IMR-90 (cell line): ENCODE measurements at regions not wholly inside any gene's neighbourhood (a gene's known extent, or its start where the extent isn't known, plus 50 kb on each side); places are given as distances from the start of the nearest gene placed in this dataset.

Source experiments
- ATAC-seq: fragments of 200-7000 bp; cut with Tn5 transposase; 2 replicates; pipeline ENCODE4 v1.9.1; 2020; ENCODE audit warnings: low read depth, mild to moderate bottlenecking, moderate library complexity
- BruUV-seq: library from RNA; stranded (reverse); fragments of 400-500 nt; replicated peaks from 2 replicates; lab custom pipeline; 2021; lab: Mats Ljungman, UMichigan
- CTCF ChIA-PET: fragments of 300-600 bp; formaldehyde crosslinking; extraction: SDS; loops from one replicate; lab custom pipeline; 2021; ENCODE audit warnings: antibody characterized with exemption; lab: Yijun Ruan, JAX
- POLR2A ChIA-PET: fragments of 300-600 bp; sonication (Branson Sonifier 250); formaldehyde crosslinking; loops from one replicate; lab custom pipeline; 2022; ENCODE audit warnings: antibody characterized with exemption; ENCODE audit not compliant: unreplicated experiment; lab: Charles Lee
- DNase-seq: peaks from one replicate; pipeline ENCODE4 v3.0.0; 2013
- H2AFZ ChIP-seq: replicated peaks from 2 replicates; pipeline ENCODE3; 2013; ENCODE audit warnings: low read length, mild to moderate bottlenecking; ENCODE audit not compliant: poor library complexity
- H2AK5ac ChIP-seq: 2 replicates; pipeline ENCODE4 v1.6.1; 2013; ENCODE audit warnings: low read depth, low read length, inconsistent platforms
- H2AK9ac ChIP-seq: replicated peaks from 2 replicates; pipeline ENCODE3; 2013; ENCODE audit warnings: mild to moderate bottlenecking, low read depth, low read length, moderate library complexity; ENCODE audit not compliant: poor library complexity
- H2BK120ac ChIP-seq: 2 replicates; pipeline ENCODE4 v1.6.1; 2013; ENCODE audit warnings: low read depth, low read length, inconsistent platforms
- H2BK15ac ChIP-seq: 3 replicates; pipeline ENCODE4 v1.6.1; 2013; ENCODE audit warnings: low read depth, low read length, inconsistent platforms
- H2BK20ac ChIP-seq: 2 replicates; pipeline ENCODE4 v1.6.1; 2013; ENCODE audit warnings: low read depth, mild to moderate bottlenecking, inconsistent platforms, low read length, moderate library complexity
- H2BK5ac ChIP-seq: 2 replicates; pipeline ENCODE4 v1.6.1; 2013; ENCODE audit warnings: mild to moderate bottlenecking, low read depth, low read length, inconsistent platforms; ENCODE audit not compliant: poor library complexity, severe bottlenecking
- H3K14ac ChIP-seq: replicated peaks from 2 replicates; pipeline ENCODE4 v1.6.1; 2013; ENCODE audit warnings: low read depth, low read length, inconsistent platforms
- H3K18ac ChIP-seq: 2 replicates; pipeline ENCODE4 v1.6.1; 2013; ENCODE audit warnings: low read depth, low read length, control low read depth
- H3K23ac ChIP-seq: 2 replicates; pipeline ENCODE4 v1.6.1; 2013; ENCODE audit warnings: low read depth, low read length, inconsistent platforms
- H3K27ac ChIP-seq: 2 replicates; pipeline ENCODE4 v1.5.1; 2013; ENCODE audit warnings: mild to moderate bottlenecking, control low read depth, low read length; ENCODE audit not compliant: insufficient read depth
- H3K27me3 ChIP-seq: 2 replicates; pipeline ENCODE4 v1.6.1; 2013; ENCODE audit warnings: low read length; ENCODE audit not compliant: control insufficient read depth, insufficient read depth
- H3K36me3 ChIP-seq: 2 replicates; pipeline ENCODE4 v1.6.1; 2013; ENCODE audit warnings: low read length, mixed read lengths; ENCODE audit not compliant: control insufficient read depth, insufficient read depth
- H3K4ac ChIP-seq: 2 replicates; pipeline ENCODE4 v1.6.1; 2013; ENCODE audit warnings: low read depth, low read length, inconsistent platforms
- H3K4me1 ChIP-seq: 2 replicates; pipeline ENCODE4 v1.6.1; 2013; ENCODE audit warnings: low read length, mixed read lengths; ENCODE audit not compliant: control insufficient read depth, insufficient read depth
- H3K4me2 ChIP-seq: 2 replicates; pipeline ENCODE4 v1.6.1; 2013; ENCODE audit warnings: low read depth, mild to moderate bottlenecking, control low read depth, low read length, moderate library complexity
- H3K4me3 ChIP-seq: 2 replicates; pipeline ENCODE4 v1.5.1; 2013; ENCODE audit warnings: low read depth, mild to moderate bottlenecking, control low read depth, low read length, moderate library complexity; ENCODE audit not compliant: insufficient read depth
- H3K56ac ChIP-seq: 2 replicates; pipeline ENCODE4 v1.6.1; 2013; ENCODE audit warnings: low read length, inconsistent platforms; ENCODE audit not compliant: insufficient read depth; ENCODE audit errors: extremely low read depth
- H3K79me1 ChIP-seq, 2 experiments: 2 replicates each; pipeline ENCODE4 v1.6.1; 2013; ENCODE audit warnings: low read length in 2 of 2, inconsistent platforms in 1 of 2, low read depth in 1 of 2
- H3K9ac ChIP-seq: 2 replicates; pipeline ENCODE4 v1.6.1; 2013; ENCODE audit warnings: low read depth, low read length, control low read depth
- H3K9me1 ChIP-seq: 2 replicates; pipeline ENCODE4 v1.6.1; 2013; ENCODE audit warnings: low read length, inconsistent platforms; ENCODE audit not compliant: insufficient read depth
- H3K9me3 ChIP-seq: 2 replicates; pipeline ENCODE4 v1.6.1; 2013; ENCODE audit warnings: low read length; ENCODE audit not compliant: control insufficient read depth, insufficient read depth
- H4K20me1 ChIP-seq: 2 replicates; pipeline ENCODE4 v1.6.1; 2013; ENCODE audit warnings: low read length, inconsistent platforms; ENCODE audit not compliant: insufficient read depth
- H4K5ac ChIP-seq: 2 replicates; pipeline ENCODE4 v1.6.1; 2013; ENCODE audit warnings: mild to moderate bottlenecking, low read depth, low read length, control low read depth
- H4K8ac ChIP-seq, 2 experiments: 2 replicates each; pipeline ENCODE4 v1.6.1; 2013; ENCODE audit warnings: low read depth in 2 of 2, low read length in 2 of 2, control low read depth in 1 of 2, inconsistent platforms in 1 of 2
- H4K91ac ChIP-seq: 2 replicates; pipeline ENCODE4 v1.6.1; 2013; ENCODE audit warnings: low read depth, low read length, inconsistent platforms; ENCODE audit not compliant: insufficient read depth
- BHLHE40 ChIP-seq: fragments of 150-350 bp; IDR thresholded peaks from 2 replicates; pipeline ENCODE4 v1.6.1; 2016; ENCODE audit warnings: mild to moderate bottlenecking, low read depth, low read length
- CEBPB ChIP-seq: IDR thresholded peaks from 2 replicates; pipeline ENCODE4 v1.6.1; 2012; ENCODE audit warnings: low read depth, low read length, improper control_type of control experiment
- CHD1 ChIP-seq: IDR thresholded peaks from 2 replicates; pipeline ENCODE4 v1.6.1; 2012; ENCODE audit warnings: low read depth, low read length, improper control_type of control experiment
- ELK1 ChIP-seq: fragments of 150-350 bp; IDR thresholded peaks from 2 replicates; pipeline ENCODE4 v1.6.1; 2016; ENCODE audit warnings: low read depth, mild to moderate bottlenecking, low read length, moderate library complexity, borderline replicate concordance
- FOS ChIP-seq: fragments of 150-350 bp; IDR thresholded peaks from 2 replicates; pipeline ENCODE4 v1.6.1; 2016; ENCODE audit warnings: low read depth, low read length
- MAZ ChIP-seq: IDR thresholded peaks from 2 replicates; pipeline ENCODE4 v1.6.1; 2012; ENCODE audit warnings: low read depth, mild to moderate bottlenecking, low read length, improper control_type of control experiment, moderate library complexity, borderline replicate concordance
- NFE2L2 ChIP-seq: fragments of 150-350 bp; IDR thresholded peaks from 2 replicates; pipeline ENCODE4 v1.6.1; 2016; ENCODE audit warnings: low read depth, mild to moderate bottlenecking, low read length
- POLR2A ChIP-seq: IDR thresholded peaks from 2 replicates; pipeline ENCODE4 v1.6.1; 2012; ENCODE audit warnings: mild to moderate bottlenecking, low read depth, low read length
- SMC3 ChIP-seq: fragments of 150-350 bp; IDR thresholded peaks from 2 replicates; pipeline ENCODE4 v1.6.1; 2016; ENCODE audit warnings: low read depth, mild to moderate bottlenecking, antibody characterized with exemption, low read length, moderate library complexity
- WGBS, 2 experiments: methylation state at CpG; one replicate each; pipeline versions ENCODE4 v1.1.5 to v1.1.7; 2013; ENCODE audit warnings: missing lambda C conversion rate in 2 of 2; ENCODE audit not compliant: insufficient read length in 1 of 2; ENCODE audit errors: extremely low coverage in 2 of 2; 5-methylcytosine and 5-hydroxymethylcytosine counted together
- dilution Hi-C: fragments of 300-500 bp; cut with HindIII; formaldehyde crosslinking; loops from one replicate; pipeline ENCODE4 v1.14.3; 2018; ENCODE audit warnings: low sequenced_read_pairs; ENCODE audit not compliant: unreplicated experiment
- in situ Hi-C: fragments of 300-500 bp; cut with MboI; formaldehyde crosslinking; loops from 3 replicates; pipeline ENCODE4 v1.14.3; 2019; ENCODE audit warnings: low sequenced_read_pairs, inconsistent platforms, mixed read lengths
- intact Hi-C: fragments of 100-400 bp; cut with micrococcal nuclease; formaldehyde crosslinking; loops from 2 replicates; pipeline ENCODE4 v1.10.0; 2022

DNA sequence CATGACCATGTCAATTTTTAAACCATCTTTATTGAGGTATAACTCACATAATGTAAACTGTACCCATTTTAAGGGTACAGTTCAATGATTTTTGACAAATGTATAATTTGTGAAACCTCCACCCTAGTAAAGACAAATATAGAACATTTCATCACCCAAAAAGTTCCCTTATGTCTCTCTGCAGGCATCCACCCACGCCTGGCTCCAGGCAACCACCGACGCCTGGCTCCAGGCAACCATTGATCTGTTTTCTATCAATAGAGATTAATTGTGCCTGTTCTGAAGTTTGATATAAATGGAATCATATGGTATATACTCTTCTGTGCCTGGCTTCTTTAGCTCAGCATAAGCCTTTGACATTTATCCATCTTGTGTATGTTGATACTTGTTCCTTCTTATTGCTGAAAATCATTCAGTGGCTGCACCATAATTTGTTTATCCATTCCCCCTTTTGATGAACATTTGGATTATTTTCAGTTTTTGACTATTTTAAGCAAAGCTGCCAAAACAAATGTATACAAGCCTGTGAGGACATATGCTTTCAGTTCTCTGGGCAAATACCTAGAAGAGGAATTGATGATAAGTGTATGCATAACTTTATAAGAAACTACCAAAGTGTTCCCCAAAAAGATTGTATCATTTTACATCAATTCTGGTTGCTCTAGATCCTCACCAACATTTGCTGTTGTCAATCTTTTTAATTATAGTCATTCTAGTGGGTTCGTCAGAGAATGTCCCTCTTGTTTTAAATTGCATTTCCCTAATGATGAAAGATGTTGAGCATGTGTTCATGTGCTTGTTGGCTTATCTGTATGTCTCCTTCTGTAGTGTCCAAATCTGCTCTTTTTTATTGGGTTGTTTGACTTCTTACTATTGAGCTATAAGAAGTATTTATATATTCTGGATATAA, 55.7 kb upstream of the HECTD2 start:
- no peak overlapping the region for H3K14ac ChIP-seq
- no peaks in the 10 kb centered on the region for H4K20me1 ChIP-seq
- H2AK9ac ChIP-seq = no peak overlapping the region
- H3K4ac ChIP-seq = no peak overlapping the region
- H3K4me2 ChIP-seq = no peak overlapping the region
- no peak overlapping the region for H3K4me3 ChIP-seq
- H2BK120ac ChIP-seq = no peak overlapping the region
- WGBS, 2 experiments = no CpG with 5 or more reads among the region's 4 CpGs
- no peak overlapping the region for H3K27ac ChIP-seq
- no peak overlapping the region for H2AFZ ChIP-seq
- no peaks in the 10 kb centered on the region for H3K9me1 ChIP-seq
- no peak overlapping the region for H4K91ac ChIP-seq
- intact Hi-C loops (no loop called here), in situ Hi-C loops (no loop called here), dilution Hi-C loops (no loop called here)
- H3K23ac ChIP-seq = no peak overlapping the region
- H2BK20ac ChIP-seq = no peak overlapping the region
- TF ChIP-seq BHLHE40 (no peak), POLR2A (no peak), SMC3 (no peak), NFE2L2 (no peak), MAZ (no peak), ELK1 (no peak), FOS (no peak), CEBPB (no peak), CHD1 (no peak)
- H3K9ac ChIP-seq = no peak overlapping the region
- no peaks in the 10 kb centered on the region for H3K36me3 ChIP-seq
- no peak overlapping the region for H3K56ac ChIP-seq
- no peak overlapping the region for H3K18ac ChIP-seq
- H2BK15ac ChIP-seq = no peak overlapping the region
- no peak overlapping the region for H4K5ac ChIP-seq
- DNase-seq (no peak), ATAC-seq (no peak)
- no peak overlapping the region for H4K8ac ChIP-seq
- peaks cover 9% of the 10 kb centered on the region; the same call in 1 of the 2 replicates for H3K4me1 ChIP-seq
- POLR2A ChIA-PET = no interaction called here
- no peak overlapping the region for H2AK5ac ChIP-seq
- no peak overlapping the region for H2BK5ac ChIP-seq
- H3K9me3 ChIP-seq = no peaks in the 10 kb centered on the region
- H3K79me1 ChIP-seq = no peaks in the 10 kb centered on the region
- CTCF ChIA-PET = interaction anchor here (0.8 to 1.2 kb wide), 3 partner anchors 13 to 56 kb away, joined by 3 to 4 read pairs (median 3); no protein-coding TSS in a partner anchor
- BruUV-seq = no TSS peak
- no peaks in the 10 kb centered on the region; the same call in 1 of the 2 replicates for H3K27me3 ChIP-seq
